Panc1 (cell line): ENCODE measurements at regions not wholly inside any gene's neighbourhood (a gene's known extent, or its start where the extent isn't known, plus 50 kb on each side); places are given as distances from the start of the nearest gene placed in this dataset.

Source experiments
- CTCF ChIP-seq: fragments of 450-650 bp; IDR thresholded peaks from 2 replicates; pipeline ENCODE4 v1.5.1; 2017; ENCODE audit warnings: mild to moderate bottlenecking
- POLR2AphosphoS5 ChIP-seq: IDR thresholded peaks from 2 replicates; pipeline ENCODE4 v1.6.1; 2012; ENCODE audit warnings: mild to moderate bottlenecking, low read depth, low read length, moderate library complexity

- TF ChIP-seq CTCF (peak; percentile 72; the same call in 1 of the 2 replicates), POLR2AphosphoS5 (no peak)
Observed at GRCh38 chr5:39547553-39548154, 122.9 kb upstream of the DAB2 start.
